SK-N-SH (cell line): ENCODE measurements at regions not wholly inside any gene's neighbourhood (a gene's known extent, or its start where the extent isn't known, plus 50 kb on each side); places are given as distances from the start of the nearest gene placed in this dataset.

Experiments used
- CTCF ChIA-PET: fragments of 300-600, 350-600 bp; formaldehyde crosslinking; extraction: SDS; loops from one replicate; lab custom pipeline; 2021; lab: Yijun Ruan, JAX
- POLR2A ChIA-PET: fragments of 350-600 bp; sonication (Branson Sonifier 250); formaldehyde crosslinking; extraction: SDS; loops from one replicate; lab custom pipeline; 2020; ENCODE audit warnings: antibody characterized with exemption, inconsistent platforms; lab: Yijun Ruan, JAX
- DNase-seq: peaks from one replicate; pipeline ENCODE4 v3.0.0; 2012
- H2AFZ ChIP-seq: fragments of 200-600 bp; sonication (generic); 2 replicates; pipeline ENCODE4 v1.8.1; 2016; ENCODE audit warnings: antibody characterized with exemption, mild to moderate bottlenecking, low read depth
- H3F3A ChIP-seq: fragments of 200-600 bp; sonication (generic); replicated peaks from 2 replicates; pipeline ENCODE3; 2016; ENCODE audit warnings: antibody characterized with exemption, mild to moderate bottlenecking; ENCODE audit not compliant: insufficient read depth
- H3K27ac ChIP-seq, 2 experiments: fragments of 200-500 bp in 1 of 2; fragments of 200-600 bp in 1 of 2; sonication (Bioruptor generic) in 1 of 2; sonication (generic), shearing (Covaris generic) in 1 of 2; 2 replicates each; pipeline versions ENCODE4 v1.5.1 to v1.6.1; 2014 to 2016; ENCODE audit warnings: low read depth in 2 of 2, inconsistent platforms in 1 of 2, low read length in 1 of 2, mild to moderate bottlenecking in 1 of 2, mixed read lengths in 1 of 2
- H3K27me3 ChIP-seq: fragments of 200-600 bp; sonication (generic), shearing (Covaris generic); 2 replicates; pipeline ENCODE4 v1.6.1; 2016; ENCODE audit warnings: mixed run types; ENCODE audit not compliant: insufficient read depth
- H3K36me3 ChIP-seq, 2 experiments: fragments of 200-500 bp in 1 of 2; fragments of 200-600 bp in 1 of 2; sonication (Bioruptor generic) in 1 of 2; sonication (generic) in 1 of 2; replicated peaks in 1 of 2; 2 replicates each; pipeline versions ENCODE3 to v1.5.1; 2014 to 2016; ENCODE audit warnings: low read length in 1 of 2, mild to moderate bottlenecking in 1 of 2; ENCODE audit not compliant: insufficient read depth in 2 of 2, control insufficient read depth in 1 of 2
- H3K4me1 ChIP-seq, 2 experiments: fragments of 200-500 bp in 1 of 2; fragments of 200-600 bp in 1 of 2; sonication (Bioruptor generic) in 1 of 2; sonication (generic), shearing (Covaris generic) in 1 of 2; 2 replicates each; pipeline versions ENCODE4 v1.5.1 to v1.6.1; 2014 to 2016; ENCODE audit warnings: low read depth in 1 of 2, low read length in 1 of 2, mixed run types in 1 of 2; ENCODE audit not compliant: insufficient read depth in 2 of 2, control insufficient read depth in 1 of 2
- H3K4me2 ChIP-seq: fragments of 200-600 bp; sonication (generic), shearing (Covaris generic); 2 replicates; pipeline ENCODE4 v1.6.1; 2017; ENCODE audit warnings: mixed run types
- H3K4me3 ChIP-seq, 2 experiments: fragments of 200-500 bp in 1 of 2; fragments of 200-600 bp in 1 of 2; sonication (Bioruptor generic) in 1 of 2; sonication (generic), shearing (Covaris generic) in 1 of 2; 2 replicates each; pipeline versions ENCODE4 v1.5.1 to v1.8.1; 2014 to 2016; ENCODE audit warnings: low read depth in 2 of 2, inconsistent platforms in 1 of 2, low read length in 1 of 2, mild to moderate bottlenecking in 1 of 2, mixed read lengths in 1 of 2, moderate library complexity in 1 of 2
- H3K79me2 ChIP-seq: fragments of 200-600 bp; sonication (generic); 2 replicates; pipeline ENCODE4 v1.8.1; 2017; ENCODE audit warnings: mild to moderate bottlenecking; ENCODE audit not compliant: insufficient read depth
- H3K9ac ChIP-seq: fragments of 200-600 bp; sonication (generic); 2 replicates; pipeline ENCODE4 v1.6.1; 2017; ENCODE audit warnings: mixed run types
- H3K9me2 ChIP-seq: fragments of 200-600 bp; sonication (generic); 2 replicates; pipeline ENCODE4 v1.6.1; 2017; ENCODE audit warnings: mixed run types
- H3K9me3 ChIP-seq: fragments of 200-600 bp; sonication (generic); 2 replicates; pipeline ENCODE4 v1.6.1; 2017; ENCODE audit warnings: mixed run types, mild to moderate bottlenecking, moderate library complexity
- H4K20me1 ChIP-seq: fragments of 200-600 bp; sonication (generic); 2 replicates; pipeline ENCODE4 v1.6.1; 2017; ENCODE audit warnings: mild to moderate bottlenecking, mixed run types; ENCODE audit not compliant: insufficient read depth
- EP300 ChIP-seq, 2 experiments: IDR thresholded peaks; 2 replicates each; pipeline versions ENCODE4 v1.4.0 to v1.6.1; 2012; ENCODE audit warnings: borderline replicate concordance in 1 of 2, low read depth in 1 of 2, low read length in 1 of 2
- FOSL2 ChIP-seq: IDR thresholded peaks from 2 replicates; pipeline ENCODE4 v1.4.0; 2012; ENCODE audit warnings: low read depth, mild to moderate bottlenecking, moderate library complexity, borderline replicate concordance
- GABPA ChIP-seq: IDR thresholded peaks from 2 replicates; pipeline ENCODE4 v1.4.0; 2012; ENCODE audit warnings: low read depth, mild to moderate bottlenecking
- MXI1 ChIP-seq: IDR thresholded peaks from 2 replicates; pipeline ENCODE4 v1.6.1; 2012; ENCODE audit warnings: mild to moderate bottlenecking, low read depth, low read length, improper control_type of control experiment
- NRF1 ChIP-seq: IDR thresholded peaks from 2 replicates; pipeline ENCODE4 v1.6.1; 2012; ENCODE audit warnings: low read depth, mild to moderate bottlenecking, low read length
- POLR2AphosphoS5 ChIP-seq: IDR thresholded peaks from 2 replicates; pipeline ENCODE4 v1.6.1; 2012; ENCODE audit warnings: low read depth, low read length
- RXRA ChIP-seq: IDR thresholded peaks from 2 replicates; pipeline ENCODE4 v1.4.0; 2012; ENCODE audit warnings: low read depth, mild to moderate bottlenecking, borderline replicate concordance
- SMC3 ChIP-seq: IDR thresholded peaks from 2 replicates; pipeline ENCODE4 v1.6.1; 2012; ENCODE audit warnings: low read depth, low read length, improper control_type of control experiment
- TCF12 ChIP-seq: IDR thresholded peaks from 2 replicates; pipeline ENCODE4 v1.4.0; 2012
- TEAD4 ChIP-seq: IDR thresholded peaks from 2 replicates; pipeline ENCODE4 v1.4.0; 2012; ENCODE audit warnings: mild to moderate bottlenecking, borderline replicate concordance; ENCODE audit not compliant: insufficient read depth
- YY1 ChIP-seq: IDR thresholded peaks from 2 replicates; pipeline ENCODE4 v1.4.0; 2012; ENCODE audit warnings: low read depth, mild to moderate bottlenecking
- WGBS: methylation state at CpG from one replicate; pipeline ENCODE4 v1.1.6; 2017; ENCODE audit warnings: low lambda C conversion rate; 5-methylcytosine and 5-hydroxymethylcytosine counted together
- TF ChIP-seq, protein P1 (sequence below): fragments of 200-600 bp; sonication (generic); IDR thresholded peaks from 2 replicates; pipeline ENCODE4 v1.6.1; 2017; ENCODE audit warnings: antibody characterized with exemption, mild to moderate bottlenecking, moderate library complexity
- TF ChIP-seq, protein P2 (sequence below): IDR thresholded peaks from 2 replicates; pipeline ENCODE4; 2012

DNA sequence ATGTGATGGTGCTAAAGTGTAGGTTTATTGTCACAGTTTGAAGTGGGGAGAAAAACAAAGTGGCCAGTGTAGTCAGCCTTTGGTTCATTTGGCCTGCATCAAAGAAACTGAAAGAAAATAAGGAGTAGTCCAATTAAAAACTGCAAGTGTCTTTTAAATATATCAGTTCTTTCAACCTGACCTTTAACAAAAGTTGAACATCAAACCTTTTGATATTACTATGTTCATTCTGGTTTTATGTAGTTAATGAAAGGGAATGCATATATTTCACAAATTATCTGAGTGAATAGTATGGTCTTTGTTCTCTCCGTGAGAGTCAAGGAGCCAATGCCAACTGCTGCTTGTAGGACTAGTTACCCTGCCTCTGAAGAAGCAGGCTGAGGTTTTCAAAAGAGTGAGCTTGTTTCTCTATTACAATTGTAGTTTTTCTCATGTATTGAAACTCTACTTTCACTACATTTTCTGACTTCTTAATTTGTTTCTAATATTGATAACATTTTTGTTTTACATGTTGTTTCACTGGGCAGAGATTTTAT, 1160.8 kb upstream of the LRRTM3 start:
- DNase-seq, result no peak
- H3K9me3 ChIP-seq, result no peaks in the 10 kb centered on the region
- TF ChIP-seq RXRA (no peak), NRF1 (no peak), FOSL2 (no peak), TEAD4 (no peak), MXI1 (no peak), EP300 (IDR thresholded peaks at IDR 0.05; ENCODE audit: borderline replicate concordance in 1 of 2, low read depth in 1 of 2, low read length in 1 of 2) (no peak), YY1 (no peak), TCF12 (no peak), POLR2AphosphoS5 (no peak), SMC3 (no peak), GABPA (no peak)
- TF ChIP-seq, protein P1, sequence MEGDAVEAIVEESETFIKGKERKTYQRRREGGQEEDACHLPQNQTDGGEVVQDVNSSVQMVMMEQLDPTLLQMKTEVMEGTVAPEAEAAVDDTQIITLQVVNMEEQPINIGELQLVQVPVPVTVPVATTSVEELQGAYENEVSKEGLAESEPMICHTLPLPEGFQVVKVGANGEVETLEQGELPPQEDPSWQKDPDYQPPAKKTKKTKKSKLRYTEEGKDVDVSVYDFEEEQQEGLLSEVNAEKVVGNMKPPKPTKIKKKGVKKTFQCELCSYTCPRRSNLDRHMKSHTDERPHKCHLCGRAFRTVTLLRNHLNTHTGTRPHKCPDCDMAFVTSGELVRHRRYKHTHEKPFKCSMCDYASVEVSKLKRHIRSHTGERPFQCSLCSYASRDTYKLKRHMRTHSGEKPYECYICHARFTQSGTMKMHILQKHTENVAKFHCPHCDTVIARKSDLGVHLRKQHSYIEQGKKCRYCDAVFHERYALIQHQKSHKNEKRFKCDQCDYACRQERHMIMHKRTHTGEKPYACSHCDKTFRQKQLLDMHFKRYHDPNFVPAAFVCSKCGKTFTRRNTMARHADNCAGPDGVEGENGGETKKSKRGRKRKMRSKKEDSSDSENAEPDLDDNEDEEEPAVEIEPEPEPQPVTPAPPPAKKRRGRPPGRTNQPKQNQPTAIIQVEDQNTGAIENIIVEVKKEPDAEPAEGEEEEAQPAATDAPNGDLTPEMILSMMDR, result no peak
- no peaks in the 10 kb centered on the region for H3K36me3 ChIP-seq
- H3K4me2 ChIP-seq, result no peak overlapping the region
- no peak overlapping the region for H3K9ac ChIP-seq
- H3K9me2 ChIP-seq, result no peaks in the 10 kb centered on the region
- 100% methylated on average over 1 of the region's 1 CpG for WGBS
- no peak overlapping the region for H3K4me3 ChIP-seq
- H3K27ac ChIP-seq, result no peak overlapping the region
- H2AFZ ChIP-seq, result no peak overlapping the region
- POLR2A ChIA-PET, result no interaction called here
- no peaks in the 10 kb centered on the region for H3F3A ChIP-seq
- H3K79me2 ChIP-seq, result no peaks in the 10 kb centered on the region
- CTCF ChIA-PET, result interaction anchor here (1.4 kb wide), 1 partner anchor 406 kb away, joined by 3 read pairs; no protein-coding TSS in a partner anchor
- no peaks in the 10 kb centered on the region for H3K4me1 ChIP-seq
- no peaks in the 10 kb centered on the region for H4K20me1 ChIP-seq
- H3K27me3 ChIP-seq, result no peaks in the 10 kb centered on the region

DNA sequence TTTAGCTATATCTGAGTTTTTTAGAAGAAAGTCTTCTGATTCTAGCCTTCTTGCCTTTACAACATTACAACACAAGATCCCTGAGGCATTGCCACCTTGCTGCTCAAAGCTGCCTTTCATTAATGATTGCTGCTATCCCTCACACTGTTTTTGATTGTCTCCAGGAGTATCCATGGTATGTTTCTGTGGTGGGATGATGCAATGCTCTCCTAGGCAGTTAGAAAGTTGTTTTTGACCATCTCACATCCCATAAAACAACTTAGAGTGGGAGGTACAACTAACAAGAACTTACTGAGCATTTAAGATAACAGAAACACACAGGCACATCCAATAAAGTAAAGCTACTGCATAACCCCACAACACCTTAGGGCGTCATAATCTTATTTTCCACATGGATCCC, 1156.0 kb upstream of the LRRTM3 start:
- Histone ChIP-seq H3K4me3 (no peak overlapping the region), H3K27me3 (no peaks in the 10 kb centered on the region), H3F3A (no peaks in the 10 kb centered on the region), H3K4me1 (no peaks in the 10 kb centered on the region), H3K36me3 (peaks cover 0 to 4% of the 10 kb centered on the region in 2 experiments), H3K9me2 (no peaks in the 10 kb centered on the region), H3K79me2 (no peaks in the 10 kb centered on the region), H2AFZ (no peak overlapping the region), H3K9ac (no peak overlapping the region), H3K4me2 (no peak overlapping the region), H3K9me3 (no peaks in the 10 kb centered on the region), H3K27ac (no peak overlapping the region), H4K20me1 (no peaks in the 10 kb centered on the region)
- 57% methylated on average over 1 of the region's 1 CpG for WGBS
- ChIA-PET POLR2A (no interaction called here), CTCF (no interaction called here)
- TF ChIP-seq, protein P2, sequence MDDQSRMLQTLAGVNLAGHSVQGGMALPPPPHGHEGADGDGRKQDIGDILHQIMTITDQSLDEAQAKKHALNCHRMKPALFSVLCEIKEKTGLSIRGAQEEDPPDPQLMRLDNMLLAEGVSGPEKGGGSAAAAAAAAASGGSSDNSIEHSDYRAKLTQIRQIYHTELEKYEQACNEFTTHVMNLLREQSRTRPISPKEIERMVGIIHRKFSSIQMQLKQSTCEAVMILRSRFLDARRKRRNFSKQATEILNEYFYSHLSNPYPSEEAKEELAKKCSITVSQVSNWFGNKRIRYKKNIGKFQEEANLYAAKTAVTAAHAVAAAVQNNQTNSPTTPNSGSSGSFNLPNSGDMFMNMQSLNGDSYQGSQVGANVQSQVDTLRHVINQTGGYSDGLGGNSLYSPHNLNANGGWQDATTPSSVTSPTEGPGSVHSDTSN, result no peak
- DNase-seq, result no peak
